ENCODE measurements at regions not wholly inside any gene's neighbourhood (a gene's known extent, or its start where the extent isn't known, plus 50 kb on each side); places are given as distances from the start of the nearest gene placed in this dataset.
"Not testable (repeated sequence)": the region's sequence is repeated elsewhere in the genome, so short reads cannot be mapped to it uniquely, and the experiment has no call there.

GRCh38 chr9:87199278-87199677 is 252.0 kb upstream of the GAS1 start:
- DNase-seq (ENCODE audit: low spot score) = no peak

DNA sequence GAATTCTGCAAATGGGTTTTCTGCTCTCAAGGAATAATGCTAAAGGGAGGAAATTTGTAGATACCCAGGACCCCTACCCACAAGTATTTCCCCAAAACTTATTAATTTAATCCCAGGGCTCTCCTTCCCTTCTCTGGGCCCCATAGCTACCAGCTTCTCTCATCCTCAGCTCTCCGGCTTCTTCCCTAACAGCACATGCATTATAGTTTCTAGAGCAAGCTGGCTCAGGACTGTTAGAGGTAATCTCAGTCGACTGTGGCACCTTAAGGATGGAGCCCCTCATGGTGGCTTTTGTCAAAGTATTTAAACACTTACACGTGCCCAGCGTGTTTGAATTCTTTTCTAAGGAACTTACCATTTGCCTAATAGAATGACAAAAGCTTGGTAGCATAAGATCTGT is 252.5 kb upstream of the GAS1 start:
- no peak for DNase-seq (ENCODE audit: low spot score)

DNA sequence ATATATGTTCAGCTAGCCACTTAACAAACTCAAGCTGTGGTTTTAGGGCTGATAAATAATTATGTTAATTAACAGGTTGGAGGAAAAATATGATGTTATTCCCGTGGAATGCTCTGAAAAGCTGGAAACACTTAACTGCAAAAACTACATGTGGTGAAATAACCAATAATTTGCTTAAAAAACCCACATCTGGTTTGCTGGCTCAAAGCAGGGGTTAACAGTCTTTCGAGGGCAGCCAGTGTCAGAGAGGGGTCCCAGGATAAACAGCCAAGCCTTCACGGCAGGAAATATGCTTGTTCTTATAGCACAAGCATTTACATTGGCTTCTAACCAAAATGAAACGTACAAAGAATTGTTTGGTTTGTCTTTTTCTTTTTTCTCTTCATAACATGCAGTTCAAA is 254.0 kb upstream of the GAS1 start:
- DNase-seq (ENCODE audit: low spot score) = no peak

GRCh38 chr9:87206064-87206661 is 258.9 kb upstream of the GAS1 start:
- DNase-seq (ENCODE audit: low spot score) = no peak

GRCh38 chr9:87210658-87211057 is 263.4 kb upstream of the GAS1 start:
- not testable (repeated sequence) for DNase-seq (ENCODE audit: low spot score)

DNA sequence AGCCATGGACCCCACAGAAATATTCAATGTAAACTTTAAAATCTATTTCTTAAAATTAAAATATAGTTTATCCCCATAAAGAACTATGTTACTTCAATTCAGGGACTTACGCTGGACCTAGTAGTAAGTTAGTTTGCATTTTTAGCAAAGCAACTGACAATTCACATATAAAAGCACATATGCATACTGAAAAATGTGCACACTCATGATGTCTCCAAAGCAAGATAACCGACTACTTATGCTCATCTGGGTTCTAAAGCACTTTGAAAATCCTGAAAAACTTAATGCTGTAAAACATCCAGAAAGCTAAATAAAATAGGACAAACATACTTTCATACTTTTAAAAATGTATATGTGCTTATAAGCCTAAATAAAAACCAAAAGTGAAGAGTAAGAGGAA is 264.4 kb upstream of the GAS1 start:
- no peak for DNase-seq (ENCODE audit: low spot score)

GRCh38 chr9:87212605-87213021 is 265.3 kb upstream of the GAS1 start:
- DNase-seq (ENCODE audit: low spot score) = no peak

GRCh38 chr9:87213948-87214347 is 266.6 kb upstream of the GAS1 start:
- no peak for DNase-seq (ENCODE audit: low spot score)

- DNase-seq (ENCODE audit: low spot score) = no peak
These were observed 267.7 kb upstream of the GAS1 start for GRCh38 chr9:87214991-87215390.

DNA sequence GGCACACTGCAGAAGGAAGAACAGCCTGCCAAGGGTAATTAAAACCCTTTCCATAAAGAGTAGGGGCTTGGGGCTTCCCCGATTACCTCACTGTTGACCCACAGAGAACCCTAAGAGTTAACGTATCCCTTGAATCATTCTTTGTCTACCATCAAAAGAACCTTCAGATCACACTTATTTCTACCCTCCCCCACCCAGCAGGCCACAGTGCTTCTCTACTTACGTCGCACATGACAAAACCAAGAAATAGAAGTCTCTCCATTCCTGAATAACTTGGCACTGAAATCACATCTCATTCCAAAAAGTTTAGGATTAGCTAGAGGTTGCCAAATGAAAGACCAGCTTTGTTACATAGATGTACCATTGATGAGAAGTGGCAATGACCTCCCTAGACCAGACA is 268.7 kb upstream of the GAS1 start:
- no peak for DNase-seq (ENCODE audit: low spot score)

DNA sequence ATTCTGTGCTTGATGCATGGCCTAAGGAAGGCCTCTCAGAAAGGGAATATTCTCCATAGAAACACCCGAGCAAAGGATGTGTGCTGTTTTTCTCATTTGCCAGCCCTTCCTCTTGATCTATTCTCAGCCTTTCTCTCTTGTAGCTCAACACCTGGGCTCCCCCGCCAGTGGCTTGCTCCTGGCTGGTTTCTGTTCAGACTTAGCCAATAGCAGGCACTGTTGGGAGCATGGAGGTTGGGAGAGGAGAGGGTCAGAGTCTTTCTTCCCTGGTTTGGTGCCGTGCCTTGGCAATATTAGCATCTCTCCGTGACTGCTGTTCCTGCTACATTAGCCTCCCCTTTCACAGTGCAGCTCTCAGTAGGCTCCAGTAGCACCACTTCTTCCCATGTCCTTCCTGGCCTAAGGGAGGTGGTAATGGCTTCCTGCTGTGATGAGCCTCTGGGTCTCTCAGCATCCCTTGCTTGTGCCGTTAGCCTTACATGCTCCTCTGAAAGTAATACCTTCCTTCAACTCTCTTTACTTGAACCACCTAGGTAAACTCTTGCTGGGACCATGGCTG is 269.7 kb upstream of the GAS1 start:
- DNase-seq (ENCODE audit: low spot score) = no peak

DNA sequence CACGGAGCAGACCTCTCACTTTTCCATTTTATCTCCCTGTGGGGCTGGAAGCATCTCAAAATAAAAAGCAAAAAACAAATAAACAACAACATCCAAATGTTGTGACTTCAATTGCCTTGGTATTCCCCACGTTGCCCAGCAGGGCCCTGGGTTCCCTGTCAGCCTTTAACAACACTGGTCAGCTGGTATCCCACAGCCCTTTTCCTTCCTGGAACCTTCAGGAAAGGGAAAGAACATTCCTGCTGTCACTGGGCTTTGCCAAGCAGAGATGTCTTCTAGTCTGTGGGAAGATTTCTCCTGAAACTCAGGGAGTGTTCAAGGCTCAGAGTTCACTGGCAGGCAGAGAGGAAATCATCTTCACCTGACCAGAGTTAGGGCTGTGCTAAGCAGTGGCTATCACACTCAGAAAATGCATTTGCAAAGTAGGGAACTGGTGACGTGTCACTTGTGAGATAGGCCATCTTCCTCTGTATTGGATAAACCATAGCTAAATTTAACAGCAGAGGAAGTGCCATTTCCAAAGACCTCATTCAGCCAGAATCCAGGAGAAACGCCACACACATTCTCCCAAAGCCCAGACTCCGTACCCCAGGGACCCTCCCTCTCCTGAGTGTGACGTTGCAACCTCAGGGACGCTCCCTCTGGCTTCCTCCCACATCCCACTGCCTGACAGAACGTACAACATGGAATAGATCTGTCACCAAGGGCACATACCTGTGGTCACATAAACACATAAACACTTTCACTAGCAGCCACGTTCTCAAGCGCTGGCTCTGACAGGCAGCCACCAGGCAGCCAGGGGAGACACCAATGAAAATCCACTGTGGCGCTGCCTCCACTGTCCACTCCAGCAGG is 274.0 kb upstream of the DAPK1 start:
- DNase-seq (ENCODE audit: low spot score) = no peak

- DNase-seq (ENCODE audit: low spot score) = no peak
These were observed 270.8 kb upstream of the DAPK1 start for GRCh38 chr9:87226896-87227295.

GRCh38 chr9:87227456-87227855 is 270.2 kb upstream of the DAPK1 start:
- DNase-seq (ENCODE audit: low spot score) = no peak

DNA sequence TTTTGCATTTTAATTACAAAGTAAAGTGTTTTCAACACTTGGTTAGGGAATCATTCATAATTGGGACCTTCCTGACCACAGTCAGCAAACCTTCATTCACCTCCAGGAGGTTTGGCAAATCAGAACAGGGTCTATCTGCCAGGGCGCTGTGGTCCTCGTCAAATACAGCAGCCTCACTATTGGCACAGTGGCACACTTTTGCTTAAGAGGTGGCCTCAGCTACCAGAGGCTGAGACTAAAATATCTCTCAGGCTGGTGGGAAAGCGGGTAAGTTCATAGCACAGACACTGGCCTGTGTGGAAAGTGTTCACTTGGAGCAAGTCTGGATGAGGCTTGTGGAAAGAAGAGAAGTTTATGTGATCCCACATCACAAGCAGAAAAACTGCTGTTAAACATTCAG is 268.6 kb upstream of the DAPK1 start:
- no peak for DNase-seq (ENCODE audit: low spot score)

DNA sequence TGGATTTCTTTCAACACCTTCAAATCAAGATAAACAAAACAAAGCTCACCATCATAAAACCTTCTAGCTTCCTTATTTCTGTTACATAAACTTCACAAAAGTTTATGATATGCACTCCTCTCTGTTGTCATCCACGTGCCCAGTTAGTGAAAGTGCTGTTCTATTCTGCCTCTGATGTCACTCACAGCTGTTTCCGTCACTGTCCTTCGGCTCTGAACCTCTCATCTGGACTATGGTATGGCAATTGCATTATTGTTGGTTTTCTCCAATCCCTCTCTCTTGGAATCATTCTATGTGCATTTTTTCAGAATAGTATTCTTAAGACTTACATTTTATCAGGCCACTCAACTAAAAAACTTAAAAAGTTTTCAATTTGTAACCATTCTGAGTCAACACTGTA is 264.2 kb upstream of the DAPK1 start:
- DNase-seq (ENCODE audit: low spot score) = no peak

DNA sequence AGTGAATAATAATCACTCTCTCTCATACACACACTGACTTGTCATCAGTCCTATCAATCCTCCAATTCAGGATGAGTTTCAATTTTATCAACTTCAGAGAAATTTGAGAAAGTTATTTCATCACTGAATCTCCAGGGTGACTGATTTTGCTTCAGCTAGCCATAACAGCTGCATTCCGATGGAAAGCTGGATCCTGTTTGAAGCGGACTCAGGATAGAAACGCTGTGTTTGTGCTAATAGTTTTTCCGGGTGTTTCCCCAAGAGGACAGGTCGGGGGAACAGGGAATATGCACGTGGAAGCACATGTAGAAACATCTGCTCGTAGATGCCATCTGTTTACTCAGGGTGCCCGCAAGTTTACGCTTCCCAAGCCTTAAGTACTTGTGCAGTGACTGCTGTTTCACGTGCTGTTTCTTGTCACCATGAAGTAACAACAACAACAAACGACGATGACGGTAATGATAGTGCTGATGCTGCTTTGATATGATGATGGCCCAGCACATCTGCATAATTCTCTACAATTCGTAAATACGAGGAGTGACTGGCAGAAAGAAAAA is 263.7 kb upstream of the DAPK1 start:
- no peak for DNase-seq (ENCODE audit: low spot score)

GRCh38 chr9:87234854-87235253 is 262.8 kb upstream of the DAPK1 start:
- no peak for DNase-seq (ENCODE audit: low spot score)

GRCh38 chr9:87236546-87236945 is 261.1 kb upstream of the DAPK1 start:
- no peak for DNase-seq (ENCODE audit: low spot score)

GRCh38 chr9:87237336-87237735 is 260.3 kb upstream of the DAPK1 start:
- no peak for DNase-seq (ENCODE audit: low spot score)

DNA sequence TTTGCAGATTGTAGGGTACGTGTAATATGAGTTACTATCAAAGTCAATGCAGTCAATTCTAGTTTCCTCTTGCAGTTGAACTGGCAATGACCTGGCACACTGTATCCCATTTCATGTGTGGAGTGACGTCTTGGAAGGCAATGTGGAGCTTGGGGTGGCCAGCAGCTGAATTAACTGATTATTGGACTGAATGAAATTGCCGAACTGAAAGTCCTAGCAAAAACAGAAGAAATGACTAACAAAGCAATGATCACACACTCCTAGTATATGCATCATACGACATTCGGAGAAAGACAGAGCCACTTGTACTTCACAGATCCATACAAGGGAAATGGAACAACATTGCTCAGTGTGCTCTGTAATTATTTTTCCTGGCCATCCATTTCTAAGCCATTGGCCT is 259.1 kb upstream of the DAPK1 start:
- DNase-seq (ENCODE audit: low spot score) = no peak

GRCh38 chr9:87239312-87239711 is 258.4 kb upstream of the DAPK1 start:
- DNase-seq (ENCODE audit: low spot score) = no peak

- DNase-seq (ENCODE audit: low spot score) = no peak
These were observed 254.1 kb upstream of the DAPK1 start for GRCh38 chr9:87243602-87244001.
